H1 (cell line): ENCODE measurements at regions not wholly inside any gene's neighbourhood (a gene's known extent, or its start where the extent isn't known, plus 50 kb on each side); places are given as distances from the start of the nearest gene placed in this dataset.

Source experiments
- CTCF ChIA-PET: fragments of 300-600 bp; sonication (Branson Sonifier 250); formaldehyde crosslinking; loops from one replicate; lab custom pipeline; 2021; ENCODE audit not compliant: partially characterized antibody; lab: Charles Lee
- POLR2A ChIA-PET: fragments of 300-600 bp; sonication (Branson Sonifier 250); formaldehyde crosslinking; loops from one replicate; lab custom pipeline; 2021; ENCODE audit warnings: inconsistent platforms; ENCODE audit not compliant: partially characterized antibody; lab: Charles Lee
- DNase-seq, 2 experiments: peaks; one replicate each; pipeline versions ENCODE4 v3.0.0 to v3.0.0-alpha.2; 2010 to 2022; ENCODE audit warnings: low spot score in 2 of 2, low read depth in 1 of 2, mixed read lengths in 1 of 2
- FAIRE-seq: peaks from 2 replicates; lab custom pipeline; 2011; peaks lifted over from hg19 to GRCh38; lab: Jason Lieb, UNC
- H2AFZ ChIP-seq: 2 replicates; pipeline ENCODE4 v1.8.1; 2012; ENCODE audit warnings: low read length, inconsistent platforms
- H2AK5ac ChIP-seq: 2 replicates; pipeline ENCODE4 v1.6.1; 2013; ENCODE audit warnings: low read depth, low read length
- H2BK120ac ChIP-seq: replicated peaks from 2 replicates; pipeline ENCODE3; 2013; ENCODE audit warnings: low read depth, low read length, inconsistent platforms
- H2BK12ac ChIP-seq: 2 replicates; pipeline ENCODE4 v1.6.1; 2013; ENCODE audit warnings: low read depth, low read length
- H2BK15ac ChIP-seq: 2 replicates; pipeline ENCODE4 v1.6.1; 2013; ENCODE audit warnings: low read length
- H2BK20ac ChIP-seq: 2 replicates; pipeline ENCODE4 v1.6.1; 2013; ENCODE audit warnings: low read length
- H2BK5ac ChIP-seq: 2 replicates; pipeline ENCODE4 v1.6.1; 2013; ENCODE audit warnings: low read depth, low read length
- H3K14ac ChIP-seq: 2 replicates; pipeline ENCODE4 v1.6.1; 2013; ENCODE audit warnings: inconsistent platforms; ENCODE audit not compliant: insufficient read length
- H3K18ac ChIP-seq: 2 replicates; pipeline ENCODE4 v1.6.1; 2013; ENCODE audit warnings: low read length; ENCODE audit errors: extremely low read depth
- H3K23ac ChIP-seq: 2 replicates; pipeline ENCODE4 v1.6.1; 2013; ENCODE audit warnings: inconsistent platforms; ENCODE audit not compliant: insufficient read length
- H3K23me2 ChIP-seq: 2 replicates; pipeline ENCODE4 v1.6.1; 2013; ENCODE audit warnings: low read depth, low read length
- H3K27ac ChIP-seq: 2 replicates; pipeline ENCODE4 v1.6.1; 2011; ENCODE audit warnings: low read depth, low read length, inconsistent platforms
- H3K27me3 ChIP-seq, 4 experiments: replicated peaks in 1 of 4; 1 replicate in 1 of 4; 2 replicates in 3 of 4; pipeline versions ENCODE4 v1.6.1 to v1.8.1; 2011 to 2013; ENCODE audit warnings: low read length in 3 of 4, mild to moderate bottlenecking in 3 of 4, inconsistent platforms in 2 of 4, mixed read lengths in 2 of 4, moderate library complexity in 1 of 4; ENCODE audit not compliant: control insufficient read depth in 3 of 4, insufficient read depth in 3 of 4; ENCODE audit errors: extremely low read depth in 1 of 4
- H3K36me3 ChIP-seq, 4 experiments: 2 replicates each; pipeline versions ENCODE4 v1.6.1 to v1.8.1; 2011 to 2013; ENCODE audit warnings: mild to moderate bottlenecking in 4 of 4, low read length in 3 of 4, moderate library complexity in 2 of 4, control low read depth in 1 of 4, inconsistent platforms in 1 of 4; ENCODE audit not compliant: insufficient read depth in 4 of 4, control insufficient read depth in 2 of 4
- H3K4ac ChIP-seq: replicated peaks from 2 replicates; pipeline ENCODE3; 2013; ENCODE audit warnings: low read length, low read depth, mixed read lengths, inconsistent platforms; ENCODE audit not compliant: insufficient read length
- H3K4me1 ChIP-seq, 4 experiments: replicated peaks in 1 of 4; 1 replicate in 1 of 4; 2 replicates in 3 of 4; pipeline versions ENCODE4 v1.6.1 to v1.8.1; 2011 to 2013; ENCODE audit warnings: low read length in 3 of 4, inconsistent platforms in 2 of 4, mixed read lengths in 1 of 4; ENCODE audit not compliant: insufficient read depth in 4 of 4, control insufficient read depth in 3 of 4
- H3K4me2 ChIP-seq, 2 experiments: 2 replicates each; pipeline versions ENCODE4 v1.6.1 to v1.8.1; 2011 to 2013; ENCODE audit warnings: low read depth in 2 of 2, low read length in 2 of 2, control low read depth in 1 of 2, inconsistent platforms in 1 of 2, mild to moderate bottlenecking in 1 of 2; ENCODE audit not compliant: insufficient read depth in 1 of 2
- H3K4me3 ChIP-seq, 4 experiments: fragments of 200-600, 300-600 bp in 1 of 4; sonication (generic), shearing (Covaris generic), sonication (Bioruptor Twin) in 1 of 4; 2 replicates each; pipeline versions ENCODE4 v1.5.1 to v1.8.1; 2011 to 2016; ENCODE audit warnings: low read length in 4 of 4, low read depth in 3 of 4, control low read depth in 2 of 4, inconsistent platforms in 2 of 4, mild to moderate bottlenecking in 2 of 4, mixed read lengths in 1 of 4, moderate library complexity in 1 of 4; ENCODE audit not compliant: insufficient read depth in 2 of 4; ENCODE audit errors: extremely low read depth in 1 of 4
- H3K56ac ChIP-seq: replicated peaks from 2 replicates; pipeline ENCODE3; 2013; ENCODE audit warnings: low read depth, mild to moderate bottlenecking, mixed read lengths, low read length, inconsistent platforms; ENCODE audit not compliant: insufficient read length
- H3K79me1 ChIP-seq: 2 replicates; pipeline ENCODE4 v1.6.1; 2013; ENCODE audit warnings: low read depth, low read length, control low read depth
- H3K79me2 ChIP-seq, 2 experiments: 2 replicates each; pipeline versions ENCODE4 v1.6.1 to v1.8.1; 2012 to 2013; ENCODE audit warnings: low read length in 2 of 2, mild to moderate bottlenecking in 2 of 2, inconsistent platforms in 1 of 2; ENCODE audit not compliant: insufficient read depth in 2 of 2, control insufficient read depth in 1 of 2
- H3K9ac ChIP-seq, 4 experiments: replicated peaks in 1 of 4; 1 replicate in 1 of 4; 2 replicates in 3 of 4; pipeline versions ENCODE4 v1.6.1 to v1.8.1; 2011 to 2013; ENCODE audit warnings: low read depth in 3 of 4, low read length in 3 of 4, control low read depth in 2 of 4, mild to moderate bottlenecking in 2 of 4, moderate library complexity in 2 of 4, inconsistent platforms in 1 of 4; ENCODE audit errors: extremely low read depth in 1 of 4
- H3K9me3 ChIP-seq, 2 experiments: 2 replicates each; pipeline versions ENCODE4 v1.6.1 to v1.8.1; 2012 to 2013; ENCODE audit warnings: mild to moderate bottlenecking in 2 of 2, moderate library complexity in 2 of 2, control low read depth in 1 of 2, inconsistent platforms in 1 of 2, low read depth in 1 of 2, low read length in 1 of 2, mixed read lengths in 1 of 2; ENCODE audit not compliant: insufficient read depth in 2 of 2
- H4K20me1 ChIP-seq, 2 experiments: replicated peaks in 1 of 2; 2 replicates each; pipeline versions ENCODE3 to v1.8.1; 2011 to 2013; ENCODE audit warnings: inconsistent platforms in 2 of 2, low read length in 2 of 2, mild to moderate bottlenecking in 1 of 2; ENCODE audit not compliant: insufficient read depth in 2 of 2, control insufficient read depth in 1 of 2
- H4K5ac ChIP-seq: 2 replicates; pipeline ENCODE4 v1.6.1; 2013; ENCODE audit warnings: low read length, low read depth, mixed read lengths, inconsistent platforms; ENCODE audit not compliant: insufficient read length
- H4K8ac ChIP-seq: 2 replicates; pipeline ENCODE4 v1.8.0; 2013; ENCODE audit warnings: mild to moderate bottlenecking, moderate library complexity, low read length, inconsistent platforms; ENCODE audit not compliant: insufficient read depth; ENCODE audit errors: extremely low read depth
- H4K91ac ChIP-seq: replicated peaks from 2 replicates; pipeline ENCODE3; 2013; ENCODE audit warnings: low read length, mixed read lengths, inconsistent platforms; ENCODE audit not compliant: insufficient read length
- ATF2 ChIP-seq: IDR thresholded peaks from 2 replicates; pipeline ENCODE4 v1.6.1; 2012; ENCODE audit warnings: low read length, inconsistent platforms
- CEBPB ChIP-seq: IDR thresholded peaks from 2 replicates; pipeline ENCODE4 v1.6.1; 2012; ENCODE audit warnings: low read depth, low read length
- CREB1 ChIP-seq: IDR thresholded peaks from 2 replicates; pipeline ENCODE4 v1.6.1; 2012; ENCODE audit warnings: inconsistent platforms
- EGR1 ChIP-seq: IDR thresholded peaks from 2 replicates; pipeline ENCODE4 v1.6.1; 2011; ENCODE audit warnings: low read depth, low read length, borderline replicate concordance
- GABPA ChIP-seq: IDR thresholded peaks from 2 replicates; pipeline ENCODE4 v1.6.1; 2011; ENCODE audit warnings: mild to moderate bottlenecking, low read length, moderate library complexity, borderline replicate concordance; ENCODE audit not compliant: insufficient read depth
- GTF2F1 ChIP-seq: IDR thresholded peaks from 2 replicates; pipeline ENCODE4 v1.6.1; 2012; ENCODE audit warnings: low read depth, low read length, improper control_type of control experiment, borderline replicate concordance
- JUND ChIP-seq: IDR thresholded peaks from 2 replicates; pipeline ENCODE4 v1.6.1; 2011; ENCODE audit warnings: mild to moderate bottlenecking, improper control_type of control experiment, low read length
- PHF8 ChIP-seq: fragments of 200-600 bp; sonication (generic); conservative IDR thresholded peaks from 2 replicates; pipeline ENCODE4 v1.7.1; 2012; ENCODE audit warnings: low read depth, mild to moderate bottlenecking, inconsistent platforms, low read length, moderate library complexity
- POLR2AphosphoS5 ChIP-seq: IDR thresholded peaks from 2 replicates; pipeline ENCODE4 v1.6.1; 2011; ENCODE audit warnings: low read depth, low read length
- SAP30 ChIP-seq: fragments of 300-600 bp; sonication (generic); IDR thresholded peaks from 2 replicates; pipeline ENCODE4 v1.7.1; 2012; ENCODE audit warnings: low read length, moderate library complexity, mild to moderate bottlenecking, inconsistent platforms; ENCODE audit not compliant: insufficient read depth, insufficient replicate concordance
- SP1 ChIP-seq: IDR thresholded peaks from 2 replicates; pipeline ENCODE4 v1.6.1; 2011; ENCODE audit warnings: low read depth, low read length
- SP2 ChIP-seq: IDR thresholded peaks from 2 replicates; pipeline ENCODE4 v1.6.1; 2012; ENCODE audit warnings: mild to moderate bottlenecking, low read length, inconsistent platforms
- SRF ChIP-seq: IDR thresholded peaks from 2 replicates; pipeline ENCODE4 v1.6.1; 2011; ENCODE audit warnings: mild to moderate bottlenecking, low read depth, low read length, moderate library complexity
- TCF12 ChIP-seq: IDR thresholded peaks from 2 replicates; pipeline ENCODE4 v1.6.1; 2011; ENCODE audit warnings: low read depth, mild to moderate bottlenecking, low read length
- ZNF274 ChIP-seq: IDR thresholded peaks from 2 replicates; pipeline ENCODE4 v1.7.0; 2012; ENCODE audit warnings: low read length, borderline replicate concordance; ENCODE audit errors: extremely low read depth
- WGBS, 2 experiments: shearing (Covaris generic) in 1 of 2; methylation state at CpG; one replicate each; pipeline versions ENCODE4 v1.1.6 to v1.1.7; 2013 to 2015; ENCODE audit warnings: low lambda C conversion rate in 2 of 2, mixed read lengths in 2 of 2, inconsistent platforms in 1 of 2, low coverage in 1 of 2, missing lambda C conversion rate in 1 of 2; ENCODE audit not compliant: insufficient replicate concordance in 2 of 2, insufficient coverage in 1 of 2, insufficient read length in 1 of 2; ENCODE audit errors: extremely low coverage in 1 of 2, missing lambda C conversion rate in 1 of 2; 5-methylcytosine and 5-hydroxymethylcytosine counted together

GRCh38 chr22:48204296-48204695 is 1441.8 kb downstream of the TBC1D22A start:
- Histone ChIP-seq H4K8ac (no peak overlapping the region), H3K23ac (no peak overlapping the region), H3K14ac (no peak overlapping the region), H2BK15ac (no peak overlapping the region), H3K4me2 (no peak overlapping the region), H4K91ac (no peak overlapping the region), H3K9me3 (no peaks in the 10 kb centered on the region), H3K4ac (no peak overlapping the region), H2AFZ (no peak overlapping the region), H3K36me3 (no peaks in the 10 kb centered on the region), H3K23me2 (peaks cover 2% of the 10 kb centered on the region; the same call in 1 of the 2 replicates), H2BK120ac (no peak overlapping the region), H2BK20ac (no peak overlapping the region), H3K4me1 (peaks cover 0 to 5% (median 2%) of the 10 kb centered on the region in 4 experiments; a peak in 4 of 7 replicates), H4K20me1 (no peaks in the 10 kb centered on the region), H3K18ac (no peak overlapping the region), H3K4me3 (no peak overlapping the region), H3K9ac (no peak overlapping the region), H3K27ac (no peak overlapping the region), H2AK5ac (no peak overlapping the region), H3K56ac (peak overlapping the region; percentile 69), H2BK12ac (no peak overlapping the region), H3K79me2 (no peaks in the 10 kb centered on the region), H2BK5ac (no peak overlapping the region), H3K79me1 (no peaks in the 10 kb centered on the region), H3K27me3 (no peaks in the 10 kb centered on the region), H4K5ac (no peak overlapping the region)
- DNase-seq (peak in 1 of 2 experiments; percentile 23), FAIRE-seq (no peak)
- POLR2A ChIA-PET = no interaction called here
- CTCF ChIA-PET = no interaction called here
- WGBS, 2 experiments = 93% methylated on average over 2 of the region's 2 CpGs; no CpG with 5 or more reads in 1 of the 2 experiments
- no peak for TF ChIP-seq SRF
- no peak for TF ChIP-seq TCF12
- no peak for TF ChIP-seq CREB1
- no peak for TF ChIP-seq JUND
- TF ChIP-seq GABPA = no peak
- TF ChIP-seq SP2 = no peak
- no peak for TF ChIP-seq CEBPB
- TF ChIP-seq EGR1 = no peak
- no peak for TF ChIP-seq ATF2
- TF ChIP-seq POLR2AphosphoS5 = no peak
- no peak for TF ChIP-seq PHF8
- TF ChIP-seq SAP30 = no peak
- no peak for TF ChIP-seq ZNF274
- no peak for TF ChIP-seq SP1
- no peak for TF ChIP-seq GTF2F1
